Fibroblast of lung (primary cell): ENCODE measurements at regions not wholly inside any gene's neighbourhood (a gene's known extent, or its start where the extent isn't known, plus 50 kb on each side); places are given as distances from the start of the nearest gene placed in this dataset.

Experiments used
- CTCF ChIP-seq, 2 donors: IDR thresholded peaks in 1 of 2; conservative IDR thresholded peaks in 1 of 2; 1 replicate in 1 of 2; 2 replicates in 1 of 2; pipeline ENCODE4 v1.5.1; 2011 to 2012; ENCODE audit warnings: low read length in 2 of 2, control low read depth in 1 of 2, inconsistent platforms in 1 of 2, low read depth in 1 of 2, mild to moderate bottlenecking in 1 of 2
- EZH2 ChIP-seq: IDR thresholded peaks from 2 replicates; pipeline ENCODE4 v1.5.1; 2012; ENCODE audit warnings: low read length, control low read depth, mild to moderate bottlenecking; ENCODE audit errors: missing control alignments

DNA sequence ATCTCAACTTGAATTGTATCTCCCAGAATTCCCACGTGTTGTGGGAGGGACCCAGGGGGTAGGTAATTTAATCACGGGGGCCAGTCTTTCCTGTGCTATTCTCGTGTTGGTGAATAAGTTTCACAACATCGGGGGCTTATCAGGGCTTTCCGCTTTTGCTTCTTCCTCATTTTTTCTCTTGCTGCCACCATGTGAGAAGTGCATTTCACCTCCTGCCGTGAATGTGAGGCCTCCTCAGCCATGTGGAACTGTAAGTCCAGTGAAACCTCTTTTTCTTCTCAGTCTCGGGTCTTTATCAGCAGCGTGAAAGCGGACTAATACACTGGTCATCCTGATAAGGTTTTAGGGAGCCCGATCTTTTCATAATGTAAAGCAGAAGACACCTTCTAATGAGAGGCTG, 687.0 kb upstream of the FTMT start:
- TF ChIP-seq CTCF (conservative IDR thresholded peaks at IDR 0.05 in 1 of 2, IDR thresholded peaks at IDR 0.05 in 1 of 2; ENCODE audit: low read depth in 1 of 2, low read length in 2 of 2): no peak
- TF ChIP-seq EZH2: no peak
